Esophagus squamous epithelium (tissue), 4 donors: ENCODE measurements at regions not wholly inside any gene's neighbourhood (a gene's known extent, or its start where the extent isn't known, plus 50 kb on each side); places are given as distances from the start of the nearest gene placed in this dataset.

ENCODE experiments used
- CTCF ChIP-seq, 6 experiments: fragments of 450-650 bp in 4 of 6; fragments of 200-600 bp in 2 of 6; sonication (generic) in 2 of 6; IDR thresholded peaks; one replicate each; pipeline ENCODE4 v1.5.1; 2016 to 2019; ENCODE audit warnings: antibody characterized with exemption in 6 of 6, mild to moderate bottlenecking in 4 of 6, moderate library complexity in 4 of 6
- POLR2A ChIP-seq, 4 donors: fragments of 450-650 bp; IDR thresholded peaks; one replicate each; pipeline ENCODE4 v1.6.1; 2017; ENCODE audit warnings: antibody characterized with exemption in 4 of 4, mild to moderate bottlenecking in 4 of 4, moderate library complexity in 3 of 4

GRCh38 chr7:84916161-84916560 is 270.7 kb downstream of the SEMA3D start:
- TF ChIP-seq CTCF (IDR thresholded peaks at IDR 0.05) (no peak), POLR2A (IDR thresholded peaks at IDR 0.05) (no peak)
